ENCODE measurements at regions not wholly inside any gene's neighbourhood (a gene's known extent, or its start where the extent isn't known, plus 50 kb on each side); places are given as distances from the start of the nearest gene placed in this dataset.

GRCh38 chr5:118243068-118243467, 745.3 kb downstream of the DTWD2 start:
- ChIA-PET POLR2A (no interaction called here), CTCF (no interaction called here)
- DNase-seq (ENCODE audit: low read depth, low spot score) (no peak), FAIRE-seq (no peak)
- no peak for TF ChIP-seq GATA2 (IDR thresholded peaks at IDR 0.05; ENCODE audit: insufficient read depth, insufficient read length, low read depth, low read length)
- no peak for TF ChIP-seq CTCF (IDR thresholded peaks at IDR 0.05; ENCODE audit: extremely low read depth in 1 of 2, insufficient read depth in 1 of 2, low read depth in 1 of 2, low read length in 2 of 2)
- TF ChIP-seq MYC (IDR thresholded peaks at IDR 0.05; ENCODE audit: low read depth, low read length): no peak
- TF ChIP-seq POLR2A (IDR thresholded peaks at IDR 0.05; ENCODE audit: low read depth, low read length): no peak
- no peak for TF ChIP-seq MAX (IDR thresholded peaks at IDR 0.05; ENCODE audit: insufficient read depth, insufficient read length)
- TF ChIP-seq JUN (IDR thresholded peaks at IDR 0.05; ENCODE audit: borderline replicate concordance, insufficient read depth, insufficient read length, low read depth): no peak
- no TSS peak for BruUV-seq (replicated peaks)
- Histone ChIP-seq H3K9me1 (replicated peaks; ENCODE audit: control insufficient read depth, extremely low read depth, insufficient read depth, low read length) (no peaks in the 10 kb centered on the region), H3K9me3 (replicated peaks; ENCODE audit: control insufficient read depth, insufficient read depth, low read length) (peaks cover 4% of the 10 kb centered on the region), H3K4me1 (ENCODE audit: control insufficient read depth, extremely low read depth, insufficient read depth, low read length) (no peaks in the 10 kb centered on the region), H3K27ac (ENCODE audit: insufficient read depth, low read depth, low read length) (no peak overlapping the region), H3K27me3 (ENCODE audit: control insufficient read depth in 2 of 2, insufficient read depth in 2 of 2, low read length in 2 of 2) (no peaks in the 10 kb centered on the region), H2AFZ (ENCODE audit: low read depth, low read length) (no peak overlapping the region), H3K9ac (replicated peaks; ENCODE audit: extremely low read depth, insufficient read depth, low read length) (no peak overlapping the region), H3K4me2 (ENCODE audit: insufficient read depth, low read length) (no peak overlapping the region), H3K36me3 (ENCODE audit: control insufficient read depth in 2 of 2, extremely low read depth in 1 of 2, insufficient read depth in 2 of 2, low read length in 2 of 2) (no peaks in the 10 kb centered on the region), H4K20me1 (replicated peaks; ENCODE audit: control insufficient read depth, extremely low read depth, insufficient read depth, low read length) (no peaks in the 10 kb centered on the region), H3K79me2 (ENCODE audit: control insufficient read depth, insufficient read depth, low read length) (no peaks in the 10 kb centered on the region), H3K4me3 (replicated peaks in 1 of 3; ENCODE audit: insufficient read depth in 1 of 3, low read depth in 1 of 3, low read length in 3 of 3) (no peak overlapping the region)
- intact Hi-C loops (cut with micrococcal nuclease) (no loop called here), dilution Hi-C loops (cut with MboI; ENCODE audit: extremely low pct_ligation_motif_present, low sequenced_read_pairs) (no loop called here)
